Spleen (tissue), 11 donors: ENCODE measurements at regions not wholly inside any gene's neighbourhood (a gene's known extent, or its start where the extent isn't known, plus 50 kb on each side); places are given as distances from the start of the nearest gene placed in this dataset.

Experiments
- DNase-seq: peaks from one replicate; pipeline ENCODE4 v3.0.0-alpha.2; 2020
- H3K27ac ChIP-seq, 8 donors: fragments of 200-600 bp; sonication (generic) in 7 of 8; 1 replicate in 4 of 8; 2 replicates in 4 of 8; pipeline versions ENCODE4 v1.5.0 to v1.8.0; 2016 to 2021; ENCODE audit warnings: inconsistent platforms in 4 of 8, mild to moderate bottlenecking in 4 of 8, moderate library complexity in 1 of 8
- H3K27me3 ChIP-seq, 7 donors: fragments of 200-600 bp; sonication (generic) in 6 of 7; replicated peaks in 1 of 7; 1 replicate in 4 of 7; 2 replicates in 3 of 7; pipeline versions ENCODE4 v1.5.0 to v1.8.0; 2016 to 2021; ENCODE audit warnings: inconsistent platforms in 3 of 7, mild to moderate bottlenecking in 1 of 7
- H3K36me3 ChIP-seq, 6 donors: fragments of 200-600 bp; sonication (generic) in 5 of 6; 1 replicate in 4 of 6; 2 replicates in 2 of 6; pipeline versions ENCODE4 v1.5.0 to v1.8.0; 2016 to 2021; ENCODE audit warnings: inconsistent platforms in 2 of 6
- H3K4me1 ChIP-seq, 6 donors: fragments of 200-600 bp; sonication (generic) in 5 of 6; 1 replicate in 3 of 6; 2 replicates in 3 of 6; pipeline versions ENCODE4 v1.5.0 to v1.8.0; 2016 to 2021; ENCODE audit warnings: inconsistent platforms in 3 of 6
- H3K4me3 ChIP-seq, 8 donors: fragments of 200-600 bp; sonication (generic) in 7 of 8; 1 replicate in 4 of 8; 2 replicates in 4 of 8; pipeline versions ENCODE4 v1.5.0 to v1.8.0; 2016 to 2021; ENCODE audit warnings: inconsistent platforms in 4 of 8, mild to moderate bottlenecking in 4 of 8, moderate library complexity in 2 of 8
- H3K9me3 ChIP-seq, 8 donors: fragments of 200-600 bp; sonication (generic) in 7 of 8; 1 replicate in 4 of 8; 2 replicates in 4 of 8; pipeline versions ENCODE4 v1.5.0 to v1.8.0; 2016 to 2021; ENCODE audit warnings: inconsistent platforms in 4 of 8
- POLR2A ChIP-seq, 3 donors: fragments of 450-650 bp; IDR thresholded peaks; one replicate each; pipeline ENCODE4 v1.5.1; 2017; ENCODE audit warnings: antibody characterized with exemption in 3 of 3, mild to moderate bottlenecking in 1 of 3
- POLR2AphosphoS5 ChIP-seq, 3 donors: sonication (generic); formaldehyde crosslinking; IDR thresholded peaks; one replicate each; pipeline ENCODE4 v1.5.1; 2017; ENCODE audit warnings: antibody characterized with exemption in 3 of 3
- WGBS, 5 donors: extraction: QIAGEN DNeasy Blood & Tissue Kit in 3 of 5; methylation state at CpG; one replicate each; pipeline versions ENCODE4 v1.1.5 to v1.1.7; 2013 to 2018; 5-methylcytosine and 5-hydroxymethylcytosine counted together
- intact Hi-C: fragments of 100-400 bp; cut with DNase I; formaldehyde crosslinking; loops from one replicate; pipeline ENCODE4 v1.15.0; 2023; ENCODE audit warnings: low total_unique reads
- TF ChIP-seq, protein P1 (sequence below), 11 experiments: fragments of 200-600 bp in 7 of 11; fragments of 450-650 bp in 4 of 11; sonication (generic) in 4 of 11; IDR thresholded peaks in 8 of 11; conservative IDR thresholded peaks in 3 of 11; 1 replicate in 7 of 11; 2 replicates in 4 of 11; pipeline versions ENCODE4 v1.4.0 to v1.8.0; 2016 to 2021; ENCODE audit warnings: antibody characterized with exemption in 11 of 11, inconsistent platforms in 4 of 11, mild to moderate bottlenecking in 1 of 11
- donor health status: healthy with polysubstance abuse.
- donor health status: DM: no; HTN: no; CAD: no; lungs with moderate emphysema.
- donor health status: DM: no; HTN: no; CAD: no.
- donor health status: Bipolar disorder and iron deficiency.
- donor health status: healthy.
- donor health status: DM: no; HTN: no; CAD: no.
- donor health status: DM: yes; HTN: yes; CAD: no.

DNA sequence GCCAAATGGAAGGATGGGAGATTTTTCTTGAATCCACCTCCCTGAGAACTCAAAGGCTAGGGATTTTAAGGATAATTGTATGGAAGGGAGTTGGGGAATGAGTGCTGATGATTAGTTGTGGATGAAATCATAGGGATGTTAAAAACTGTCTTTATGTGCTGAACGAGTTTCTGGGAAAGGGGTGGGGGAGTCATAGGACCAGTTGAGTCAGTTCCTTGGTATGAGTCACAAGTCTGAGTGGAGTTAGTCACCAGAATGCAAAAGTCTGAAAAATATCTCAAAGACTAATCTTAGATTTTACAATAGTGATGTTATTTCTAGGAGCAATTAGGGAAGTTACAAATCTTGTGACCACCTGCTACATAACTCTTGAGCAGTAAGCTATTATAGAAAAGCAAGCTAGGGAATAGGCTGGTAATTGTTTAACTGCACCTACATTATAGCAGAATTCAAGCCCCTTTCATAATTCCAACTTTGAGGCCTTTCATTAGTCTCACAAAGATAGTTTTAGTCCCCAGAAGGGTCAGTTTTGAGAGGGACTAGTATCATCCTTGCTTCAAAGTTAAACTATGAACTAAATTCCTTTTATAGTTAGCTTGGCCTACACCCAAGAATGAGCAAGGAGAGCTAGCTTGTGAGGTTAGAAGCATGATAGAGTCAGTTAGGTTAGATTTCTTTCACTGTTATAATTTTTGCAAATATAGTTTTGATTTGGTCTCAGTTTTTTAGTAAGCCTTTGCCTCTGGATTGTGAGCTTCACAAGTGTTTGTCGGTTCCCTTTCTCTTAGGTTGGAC is 668.0 kb downstream of the ETS1 start:
- Histone ChIP-seq H3K27ac (no peak overlapping the region), H3K27me3 (no peaks in the 10 kb centered on the region), H3K9me3 (peaks cover 0 to 44% (median 16%) of the 10 kb centered on the region in 8 donors), H3K4me3 (no peak overlapping the region), H3K4me1 (no peaks in the 10 kb centered on the region), H3K36me3 (no peaks in the 10 kb centered on the region)
- no peak for DNase-seq
- no peak for TF ChIP-seq POLR2A (IDR thresholded peaks at IDR 0.05)
- TF ChIP-seq, protein P1, sequence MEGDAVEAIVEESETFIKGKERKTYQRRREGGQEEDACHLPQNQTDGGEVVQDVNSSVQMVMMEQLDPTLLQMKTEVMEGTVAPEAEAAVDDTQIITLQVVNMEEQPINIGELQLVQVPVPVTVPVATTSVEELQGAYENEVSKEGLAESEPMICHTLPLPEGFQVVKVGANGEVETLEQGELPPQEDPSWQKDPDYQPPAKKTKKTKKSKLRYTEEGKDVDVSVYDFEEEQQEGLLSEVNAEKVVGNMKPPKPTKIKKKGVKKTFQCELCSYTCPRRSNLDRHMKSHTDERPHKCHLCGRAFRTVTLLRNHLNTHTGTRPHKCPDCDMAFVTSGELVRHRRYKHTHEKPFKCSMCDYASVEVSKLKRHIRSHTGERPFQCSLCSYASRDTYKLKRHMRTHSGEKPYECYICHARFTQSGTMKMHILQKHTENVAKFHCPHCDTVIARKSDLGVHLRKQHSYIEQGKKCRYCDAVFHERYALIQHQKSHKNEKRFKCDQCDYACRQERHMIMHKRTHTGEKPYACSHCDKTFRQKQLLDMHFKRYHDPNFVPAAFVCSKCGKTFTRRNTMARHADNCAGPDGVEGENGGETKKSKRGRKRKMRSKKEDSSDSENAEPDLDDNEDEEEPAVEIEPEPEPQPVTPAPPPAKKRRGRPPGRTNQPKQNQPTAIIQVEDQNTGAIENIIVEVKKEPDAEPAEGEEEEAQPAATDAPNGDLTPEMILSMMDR (IDR thresholded peaks at IDR 0.05 in 8 of 11, conservative IDR thresholded peaks at IDR 0.05 in 3 of 11), result no peak
- TF ChIP-seq POLR2AphosphoS5 (IDR thresholded peaks at IDR 0.05), result no peak
- WGBS, 5 donors, result 66 to 88% (median 83%) methylated on average over 2 of the region's 2 CpGs
- intact Hi-C loops, result no loop called here

DNA sequence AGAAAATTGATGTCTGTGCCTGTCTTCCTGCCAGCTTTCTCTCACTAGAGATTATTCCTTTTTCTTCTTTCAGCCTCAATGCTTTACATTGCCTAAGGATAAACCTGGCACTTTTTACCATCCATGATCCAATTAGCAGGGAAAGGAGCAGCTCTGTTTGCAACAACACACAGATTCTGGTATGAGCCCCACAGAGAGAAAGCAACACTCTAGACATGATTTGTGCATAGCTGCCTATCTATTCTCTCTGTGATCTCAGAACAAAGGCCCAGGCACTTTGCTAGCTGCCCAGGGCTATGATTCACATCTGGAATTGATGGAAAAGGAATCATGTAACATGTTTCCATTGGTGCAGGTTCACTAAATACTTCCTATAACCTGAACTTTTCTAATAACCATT is 685.0 kb downstream of the ETS1 start:
- Histone ChIP-seq H3K27me3 (no peaks in the 10 kb centered on the region), H3K4me1 (no peaks in the 10 kb centered on the region), H3K27ac (no peak overlapping the region), H3K9me3 (peaks cover 0 to 21% (median 10%) of the 10 kb centered on the region in 8 donors), H3K4me3 (no peak overlapping the region), H3K36me3 (no peaks in the 10 kb centered on the region)
- no peak for TF ChIP-seq POLR2A (IDR thresholded peaks at IDR 0.05)
- TF ChIP-seq, protein P1 (IDR thresholded peaks at IDR 0.05 in 8 of 11, conservative IDR thresholded peaks at IDR 0.05 in 3 of 11), result no peak
- no peak for TF ChIP-seq POLR2AphosphoS5 (IDR thresholded peaks at IDR 0.05)
- DNase-seq, result no peak
- intact Hi-C loops, result no loop called here

DNA sequence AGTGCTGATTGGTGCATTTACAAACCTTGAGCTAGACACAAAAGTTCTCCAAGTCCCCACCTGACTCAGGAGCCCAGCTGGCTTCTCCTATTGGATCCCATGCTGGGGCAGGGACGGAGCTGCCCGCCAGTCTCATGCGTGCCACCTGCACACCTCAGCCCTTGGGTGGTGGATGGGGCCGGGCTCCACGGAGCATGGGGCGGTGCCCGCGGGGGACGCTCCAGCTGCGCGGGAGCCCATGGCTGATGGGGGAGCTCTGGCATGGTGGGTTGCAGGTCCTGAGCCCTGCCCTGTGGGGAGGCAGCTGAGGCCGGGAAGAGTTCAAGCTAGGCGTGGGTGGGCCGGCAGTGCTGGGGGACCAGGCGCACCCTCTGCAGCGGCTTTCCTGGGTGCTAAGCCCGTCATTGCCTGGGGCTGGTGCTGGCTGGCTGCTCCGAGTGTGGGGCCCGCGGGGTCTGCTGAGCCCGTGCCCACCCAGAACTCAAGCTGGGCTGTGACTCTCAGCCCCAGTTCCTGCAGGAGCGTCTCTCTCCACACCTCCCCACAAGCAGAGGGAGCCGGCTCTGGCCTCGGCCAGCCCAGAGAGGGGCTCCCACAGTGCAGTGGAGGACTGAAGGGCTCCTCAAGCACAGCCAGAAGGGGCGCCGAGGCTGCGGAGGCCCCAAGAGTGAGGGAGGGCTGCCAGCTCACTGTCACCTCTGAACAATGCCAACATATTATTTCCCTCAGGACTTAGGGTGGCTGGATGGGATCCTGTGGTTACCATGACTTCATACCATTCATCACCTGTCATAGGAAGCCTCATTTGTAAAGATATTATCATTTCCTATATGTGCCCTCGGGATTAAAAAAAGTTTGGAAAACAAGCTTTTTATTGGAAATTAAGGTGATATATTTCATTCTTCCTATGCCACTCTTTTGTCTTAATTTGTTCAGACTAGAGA is 688.7 kb downstream of the ETS1 start:
- no peaks in the 10 kb centered on the region for H3K36me3 ChIP-seq
- TF ChIP-seq, protein P1 (IDR thresholded peaks at IDR 0.05 in 8 of 11, conservative IDR thresholded peaks at IDR 0.05 in 3 of 11), result no peak
- TF ChIP-seq POLR2A (IDR thresholded peaks at IDR 0.05) (no peak), POLR2AphosphoS5 (IDR thresholded peaks at IDR 0.05) (no peak)
- WGBS, 5 donors, result 92 to 97% (median 94%) methylated on average over 9 to 28 of the region's 28 CpGs
- H3K4me1 ChIP-seq, result no peaks in the 10 kb centered on the region
- DNase-seq, result no peak
- H3K27ac ChIP-seq, result no peak overlapping the region
- intact Hi-C loops, result no loop called here
- H3K27me3 ChIP-seq, result no peaks in the 10 kb centered on the region
- H3K4me3 ChIP-seq, result no peak overlapping the region
- H3K9me3 ChIP-seq, result peaks cover 0 to 21% (median 10%) of the 10 kb centered on the region in 8 donors

DNA sequence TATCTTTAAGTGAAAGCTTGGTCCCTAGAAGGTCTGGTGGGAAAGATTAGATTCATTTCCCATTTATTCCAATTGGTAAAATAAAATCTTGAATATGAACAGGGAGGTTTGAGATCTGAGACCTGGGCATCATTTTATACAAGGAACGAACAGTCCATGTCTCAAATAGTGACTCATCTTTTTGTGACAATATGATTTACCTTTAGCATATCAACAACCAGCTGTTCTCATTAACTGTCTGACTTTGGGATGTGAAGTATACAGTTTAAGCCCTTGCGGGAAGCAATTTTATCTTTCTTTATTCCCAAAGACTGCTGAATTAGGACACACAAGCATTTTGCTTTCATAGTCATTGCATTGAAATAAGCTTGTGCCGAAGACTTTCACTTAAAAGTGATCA is 691.6 kb downstream of the ETS1 start:
- H3K27me3 ChIP-seq, result no peaks in the 10 kb centered on the region
- no peaks in the 10 kb centered on the region for H3K4me1 ChIP-seq
- no peak overlapping the region for H3K4me3 ChIP-seq
- TF ChIP-seq, protein P1 (IDR thresholded peaks at IDR 0.05 in 8 of 11, conservative IDR thresholded peaks at IDR 0.05 in 3 of 11), result no peak
- no peak for TF ChIP-seq POLR2A (IDR thresholded peaks at IDR 0.05)
- no peak for TF ChIP-seq POLR2AphosphoS5 (IDR thresholded peaks at IDR 0.05)
- WGBS, 5 donors, result 64 to 89% (median 74%) methylated on average over 3 of the region's 3 CpGs
- peaks cover 0 to 21% (median 10%) of the 10 kb centered on the region in 8 donors for H3K9me3 ChIP-seq
- intact Hi-C loops, result no loop called here
- no peak overlapping the region for H3K27ac ChIP-seq
- DNase-seq, result no peak
- no peaks in the 10 kb centered on the region for H3K36me3 ChIP-seq
